Caco-2 (cell line): ENCODE measurements at regions not wholly inside any gene's neighbourhood (a gene's known extent, or its start where the extent isn't known, plus 50 kb on each side); places are given as distances from the start of the nearest gene placed in this dataset.

Experiments used
- BruUV-seq: library from RNA; stranded (reverse); fragments of 400-500 nt; replicated peaks from 2 replicates; lab custom pipeline; 2021; lab: Mats Ljungman, UMichigan
- CTCF ChIA-PET: fragments of 300-600 bp; sonication (Branson Sonifier 250); formaldehyde crosslinking; loops from one replicate; lab custom pipeline; 2022; ENCODE audit warnings: antibody characterized with exemption; lab: Charles Lee
- POLR2A ChIA-PET: fragments of 300-600 bp; sonication (Branson Sonifier 250); formaldehyde crosslinking; loops from one replicate; lab custom pipeline; 2022; ENCODE audit warnings: antibody characterized with exemption; lab: Charles Lee
- DNase-seq, 2 experiments: peaks; one replicate each; pipeline versions ENCODE4 v3.0.0 to v3.0.0-alpha.2; 2020 to 2022
- H3K27me3 ChIP-seq: replicated peaks from 2 replicates; pipeline ENCODE4 v1.6.0; 2011; ENCODE audit warnings: low read length; ENCODE audit not compliant: control insufficient read depth, insufficient read depth
- H3K36me3 ChIP-seq: 2 replicates; pipeline ENCODE4 v1.5.1; 2011; ENCODE audit warnings: low read length; ENCODE audit not compliant: control insufficient read depth, insufficient read depth
- H3K4me1 ChIP-seq: fragments of 250-450 bp; sonication (Bioruptor Pico); 2 replicates; pipeline ENCODE4 v1.5.1; 2020; ENCODE audit warnings: mild to moderate bottlenecking
- H3K4me3 ChIP-seq: 2 replicates; pipeline ENCODE4 v1.5.1; 2011; ENCODE audit warnings: low read depth, mild to moderate bottlenecking, control low read depth, low read length
- H3K9me3 ChIP-seq: fragments of 250-450 bp; sonication (Bioruptor Pico); 2 replicates; pipeline ENCODE4 v1.5.1; 2020; ENCODE audit warnings: mild to moderate bottlenecking, moderate library complexity
- H3K27ac Mint-ChIP-seq: one replicate; pipeline ENCODE4 v1.8.0; 2022; ENCODE audit warnings: mixed read lengths; ENCODE audit not compliant: unreplicated experiment
- H3K27me3 Mint-ChIP-seq: one replicate; pipeline ENCODE4 v1.8.0; 2022; ENCODE audit warnings: mixed read lengths; ENCODE audit not compliant: insufficient read depth, unreplicated experiment
- H3K36me3 Mint-ChIP-seq: one replicate; pipeline ENCODE4 v1.8.0; 2022; ENCODE audit warnings: mild to moderate bottlenecking, mixed read lengths; ENCODE audit not compliant: insufficient read depth, unreplicated experiment
- H3K4me1 Mint-ChIP-seq: one replicate; pipeline ENCODE4 v1.8.0; 2022; ENCODE audit warnings: low read depth, mixed read lengths; ENCODE audit not compliant: unreplicated experiment
- H3K4me3 Mint-ChIP-seq: one replicate; pipeline ENCODE4 v1.8.0; 2022; ENCODE audit warnings: mild to moderate bottlenecking, moderate library complexity, mixed read lengths; ENCODE audit not compliant: unreplicated experiment
- H3K9me3 Mint-ChIP-seq: one replicate; pipeline ENCODE4 v1.8.0; 2022; ENCODE audit warnings: mixed read lengths; ENCODE audit not compliant: unreplicated experiment
- intact Hi-C: fragments of 100-400 bp; cut with micrococcal nuclease; formaldehyde crosslinking; loops from one replicate; pipeline ENCODE4 v1.10.0; 2022; ENCODE audit not compliant: unreplicated experiment
- TF ChIP-seq, protein P1 (sequence below), 2 experiments: fragments of 200-600 bp in 1 of 2; IDR thresholded peaks; 1 replicate in 1 of 2; 2 replicates in 1 of 2; pipeline versions ENCODE4 v1.5.1 to v1.8.0; 2011 to 2022; ENCODE audit warnings: antibody characterized with exemption in 1 of 2, control low read depth in 1 of 2, inconsistent platforms in 1 of 2, low read depth in 1 of 2, low read length in 1 of 2, mild to moderate bottlenecking in 1 of 2, moderate library complexity in 1 of 2; ENCODE audit not compliant: insufficient read depth in 1 of 2, severe bottlenecking in 1 of 2, unreplicated experiment in 1 of 2

DNA sequence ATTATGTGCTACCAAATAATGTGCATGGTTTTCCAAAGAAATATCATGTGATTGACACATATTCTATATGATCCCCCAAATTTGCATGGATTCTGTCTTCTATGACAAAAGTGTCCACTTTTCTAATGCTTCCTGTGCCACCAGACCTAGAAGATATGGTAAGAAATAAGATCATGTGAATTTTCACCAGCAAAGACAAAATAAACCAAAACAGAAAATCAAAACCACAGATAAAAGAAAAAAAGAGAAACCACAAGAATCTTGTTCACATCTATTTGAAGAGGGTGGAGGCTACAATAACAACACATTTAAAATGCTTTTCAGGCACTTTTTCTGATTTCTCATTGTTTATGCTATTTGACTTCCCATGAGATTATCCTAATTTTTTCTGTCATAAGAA is 303.4 kb downstream of the DIPK2A start:
- intact Hi-C loops, result no loop called here
- Histone ChIP-seq H3K9me3 (no peaks in the 10 kb centered on the region), H3K4me3 (no peak overlapping the region), H3K4me1 (0 out of 2 replicates have a peak, but pooled peaks cover 3% of the 10 kb centered on the region), H3K36me3 (no peaks in the 10 kb centered on the region), H3K27me3 (no peaks in the 10 kb centered on the region)
- no peak for DNase-seq
- Mint-ChIP-seq H3K36me3 (no peaks in the 10 kb centered on the region), H3K27me3 (no peaks in the 10 kb centered on the region), H3K9me3 (no peaks in the 10 kb centered on the region), H3K4me1 (no peaks in the 10 kb centered on the region), H3K4me3 (no peak overlapping the region), H3K27ac (no peak overlapping the region)
- TF ChIP-seq, protein P1, sequence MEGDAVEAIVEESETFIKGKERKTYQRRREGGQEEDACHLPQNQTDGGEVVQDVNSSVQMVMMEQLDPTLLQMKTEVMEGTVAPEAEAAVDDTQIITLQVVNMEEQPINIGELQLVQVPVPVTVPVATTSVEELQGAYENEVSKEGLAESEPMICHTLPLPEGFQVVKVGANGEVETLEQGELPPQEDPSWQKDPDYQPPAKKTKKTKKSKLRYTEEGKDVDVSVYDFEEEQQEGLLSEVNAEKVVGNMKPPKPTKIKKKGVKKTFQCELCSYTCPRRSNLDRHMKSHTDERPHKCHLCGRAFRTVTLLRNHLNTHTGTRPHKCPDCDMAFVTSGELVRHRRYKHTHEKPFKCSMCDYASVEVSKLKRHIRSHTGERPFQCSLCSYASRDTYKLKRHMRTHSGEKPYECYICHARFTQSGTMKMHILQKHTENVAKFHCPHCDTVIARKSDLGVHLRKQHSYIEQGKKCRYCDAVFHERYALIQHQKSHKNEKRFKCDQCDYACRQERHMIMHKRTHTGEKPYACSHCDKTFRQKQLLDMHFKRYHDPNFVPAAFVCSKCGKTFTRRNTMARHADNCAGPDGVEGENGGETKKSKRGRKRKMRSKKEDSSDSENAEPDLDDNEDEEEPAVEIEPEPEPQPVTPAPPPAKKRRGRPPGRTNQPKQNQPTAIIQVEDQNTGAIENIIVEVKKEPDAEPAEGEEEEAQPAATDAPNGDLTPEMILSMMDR (IDR thresholded peaks at IDR 0.05; ENCODE audit: insufficient read depth in 1 of 2, low read depth in 1 of 2, low read length in 1 of 2, severe bottlenecking in 1 of 2, unreplicated experiment in 1 of 2), result no peak
- POLR2A ChIA-PET, result no interaction called here
- no TSS peak for BruUV-seq
- CTCF ChIA-PET, result no interaction called here

DNA sequence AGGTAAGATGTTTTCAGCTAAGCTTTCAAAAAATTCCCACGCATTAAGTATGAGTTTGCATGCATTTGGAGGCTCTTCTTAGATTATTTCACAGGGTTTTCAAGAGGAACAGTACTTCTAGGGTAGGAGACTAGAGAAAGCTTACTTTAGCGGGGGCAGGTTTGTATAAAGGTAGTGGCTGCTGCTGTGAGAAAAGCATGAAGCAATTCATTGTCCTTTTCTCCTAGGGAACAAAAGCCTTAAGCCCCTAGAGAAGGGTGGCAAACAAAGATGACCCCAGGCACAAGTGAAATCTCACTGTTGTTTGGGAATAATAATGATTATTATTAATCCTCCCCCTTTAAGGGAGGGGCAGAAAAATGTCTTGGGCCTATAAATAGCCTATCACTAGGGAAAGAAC is 310.7 kb downstream of the DIPK2A start:
- POLR2A ChIA-PET, result no interaction called here

DNA sequence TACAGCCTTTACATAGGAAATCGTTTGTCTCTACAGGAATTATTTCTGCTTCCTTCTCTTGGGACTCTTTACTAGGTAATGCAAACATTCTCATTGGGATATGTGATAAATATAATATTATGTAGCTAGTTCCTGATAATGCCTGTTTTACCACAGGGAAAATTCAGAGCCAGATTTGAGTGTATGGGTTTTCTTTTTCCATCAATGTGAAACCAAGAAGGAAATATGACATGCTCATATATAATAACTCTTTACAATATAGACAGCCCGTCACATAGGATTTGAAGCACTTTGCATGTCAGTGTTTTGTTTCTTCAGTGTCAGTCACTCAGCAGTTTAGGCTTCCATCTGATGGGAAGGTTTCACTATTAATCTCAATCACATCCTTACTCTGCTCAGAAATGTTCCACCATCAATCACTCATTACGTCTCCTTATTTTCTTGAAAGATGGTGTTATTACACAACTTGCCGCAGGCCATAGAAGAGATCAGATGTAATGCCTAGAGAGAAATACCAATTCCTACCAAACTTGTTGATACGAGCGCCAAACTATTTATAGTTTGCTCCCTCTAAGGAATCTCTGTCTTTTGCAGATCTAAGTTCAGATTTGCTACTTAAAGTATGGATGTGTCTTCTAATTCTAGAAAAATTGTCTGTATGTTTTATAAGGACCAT is 314.8 kb downstream of the DIPK2A start:
- intact Hi-C loops, result no loop called here
- Histone ChIP-seq H3K36me3 (no peaks in the 10 kb centered on the region), H3K4me1 (no peaks in the 10 kb centered on the region), H3K4me3 (no peak overlapping the region), H3K9me3 (no peaks in the 10 kb centered on the region), H3K27me3 (no peaks in the 10 kb centered on the region)
- H3K27me3 Mint-ChIP-seq, result no peaks in the 10 kb centered on the region
- no TSS peak for BruUV-seq
- H3K36me3 Mint-ChIP-seq, result no peaks in the 10 kb centered on the region
- CTCF ChIA-PET, result no interaction called here
- TF ChIP-seq, protein P1 (IDR thresholded peaks at IDR 0.05; ENCODE audit: insufficient read depth in 1 of 2, low read depth in 1 of 2, low read length in 1 of 2, severe bottlenecking in 1 of 2, unreplicated experiment in 1 of 2), result no peak
- no peak for DNase-seq
- H3K4me1 Mint-ChIP-seq, result peaks cover 14% of the 10 kb centered on the region
- no peak overlapping the region for H3K4me3 Mint-ChIP-seq
- POLR2A ChIA-PET, result no interaction called here
- H3K9me3 Mint-ChIP-seq, result peaks cover 24% of the 10 kb centered on the region
- no peak overlapping the region for H3K27ac Mint-ChIP-seq

More for the DNA sequence above, 310.7 kb downstream of the DIPK2A start:
- intact Hi-C loops, result no loop called here
- BruUV-seq, result no TSS peak
- no peak for DNase-seq
- no peaks in the 10 kb centered on the region for H3K4me1 Mint-ChIP-seq
- Histone ChIP-seq H3K27me3 (no peaks in the 10 kb centered on the region), H3K9me3 (no peaks in the 10 kb centered on the region), H3K4me3 (no peak overlapping the region), H3K36me3 (no peaks in the 10 kb centered on the region), H3K4me1 (no peaks in the 10 kb centered on the region)
- CTCF ChIA-PET, result no interaction called here
- no peaks in the 10 kb centered on the region for H3K36me3 Mint-ChIP-seq
- H3K27ac Mint-ChIP-seq, result no peak overlapping the region
- H3K27me3 Mint-ChIP-seq, result no peaks in the 10 kb centered on the region
- TF ChIP-seq, protein P1 (IDR thresholded peaks at IDR 0.05; ENCODE audit: insufficient read depth in 1 of 2, low read depth in 1 of 2, low read length in 1 of 2, severe bottlenecking in 1 of 2, unreplicated experiment in 1 of 2), result no peak
- no peak overlapping the region for H3K4me3 Mint-ChIP-seq
- H3K9me3 Mint-ChIP-seq, result no peaks in the 10 kb centered on the region
